Neuronal stem cell (in vitro differentiated cells): ENCODE measurements at regions not wholly inside any gene's neighbourhood (a gene's known extent, or its start where the extent isn't known, plus 50 kb on each side); places are given as distances from the start of the nearest gene placed in this dataset.

Experiments used
- DNase-seq: peaks from one replicate; pipeline ENCODE4 v3.0.0-alpha.2; 2013; ENCODE audit warnings: low spot score
- H2AFZ ChIP-seq: one replicate; pipeline ENCODE4 v1.6.1; 2013; ENCODE audit warnings: mild to moderate bottlenecking, low read length, inconsistent platforms
- H2AK5ac ChIP-seq: 2 replicates; pipeline ENCODE4 v1.6.1; 2013; ENCODE audit warnings: low read depth, mild to moderate bottlenecking, inconsistent platforms, low read length, moderate library complexity, mixed read lengths
- H2BK120ac ChIP-seq: 2 replicates; pipeline ENCODE4 v1.6.1; 2013; ENCODE audit warnings: low read depth, mild to moderate bottlenecking, inconsistent platforms, low read length, moderate library complexity, mixed read lengths
- H2BK12ac ChIP-seq: one replicate; pipeline ENCODE4 v1.6.1; 2013; ENCODE audit warnings: low read length, inconsistent platforms
- H2BK15ac ChIP-seq: 2 replicates; pipeline ENCODE4 v1.6.1; 2013; ENCODE audit warnings: mild to moderate bottlenecking, low read length, inconsistent platforms, mixed read lengths
- H2BK5ac ChIP-seq: one replicate; pipeline ENCODE4 v1.6.1; 2013; ENCODE audit warnings: inconsistent platforms, mild to moderate bottlenecking, low read length, moderate library complexity
- H3K14ac ChIP-seq: one replicate; pipeline ENCODE4 v1.6.1; 2013; ENCODE audit warnings: low read length, inconsistent platforms
- H3K18ac ChIP-seq: 2 replicates; pipeline ENCODE4 v1.6.1; 2013; ENCODE audit warnings: low read length, inconsistent platforms
- H3K23ac ChIP-seq: 2 replicates; pipeline ENCODE4 v1.6.1; 2013; ENCODE audit warnings: low read depth, mild to moderate bottlenecking, mixed read lengths, low read length, inconsistent platforms; ENCODE audit not compliant: poor library complexity
- H3K27ac ChIP-seq: replicated peaks from 3 replicates; pipeline ENCODE4 v1.5.1; 2013; ENCODE audit warnings: low read length, inconsistent platforms
- H3K27me3 ChIP-seq, 3 experiments: 2 replicates each; pipeline ENCODE4 v1.6.1; 2013; ENCODE audit warnings: low read length in 3 of 3, mild to moderate bottlenecking in 2 of 3, inconsistent platforms in 1 of 3, low read depth in 1 of 3, mixed read lengths in 1 of 3, moderate library complexity in 1 of 3; ENCODE audit not compliant: control insufficient read depth in 3 of 3, insufficient read depth in 3 of 3
- H3K36me3 ChIP-seq, 2 donors: replicated peaks in 1 of 2; 2 replicates each; pipeline ENCODE4 v1.6.1; 2013; ENCODE audit warnings: low read length in 2 of 2; ENCODE audit not compliant: control insufficient read depth in 2 of 2, insufficient read depth in 2 of 2
- H3K4ac ChIP-seq: 2 replicates; pipeline ENCODE4 v1.6.1; 2013; ENCODE audit warnings: inconsistent platforms, mild to moderate bottlenecking, low read length, moderate library complexity
- H3K4me1 ChIP-seq, 2 donors: 1 replicate in 1 of 2; 2 replicates in 1 of 2; pipeline ENCODE4 v1.6.1; 2013; ENCODE audit warnings: low read length in 2 of 2, low read depth in 1 of 2; ENCODE audit not compliant: control insufficient read depth in 2 of 2, insufficient read depth in 1 of 2
- H3K4me2 ChIP-seq: one replicate; pipeline ENCODE4 v1.6.1; 2013; ENCODE audit warnings: mild to moderate bottlenecking, low read length, inconsistent platforms; ENCODE audit not compliant: insufficient read depth, poor library complexity, severe bottlenecking
- H3K4me3 ChIP-seq, 2 donors: 2 replicates each; pipeline ENCODE4 v1.5.1; 2013; ENCODE audit warnings: low read length in 2 of 2, mild to moderate bottlenecking in 2 of 2, inconsistent platforms in 1 of 2, moderate library complexity in 1 of 2
- H3K79me1 ChIP-seq: one replicate; pipeline ENCODE4 v1.6.1; 2013; ENCODE audit warnings: low read depth, mild to moderate bottlenecking, inconsistent platforms, low read length, moderate library complexity
- H3K9ac ChIP-seq: one replicate; pipeline ENCODE4 v1.6.1; 2013; ENCODE audit warnings: mild to moderate bottlenecking, low read depth, low read length, inconsistent platforms; ENCODE audit not compliant: poor library complexity
- H3K9me3 ChIP-seq, 2 donors: replicated peaks in 1 of 2; 2 replicates each; pipeline versions ENCODE3 to v1.6.1; 2013; ENCODE audit warnings: low read length in 2 of 2, mild to moderate bottlenecking in 2 of 2, inconsistent platforms in 1 of 2, low read depth in 1 of 2, mixed read lengths in 1 of 2, moderate library complexity in 1 of 2; ENCODE audit not compliant: control insufficient read depth in 2 of 2, insufficient read depth in 1 of 2
- H4K8ac ChIP-seq: one replicate; pipeline ENCODE4 v1.6.1; 2013; ENCODE audit warnings: low read depth, mild to moderate bottlenecking, inconsistent platforms, low read length, moderate library complexity
- H4K91ac ChIP-seq: one replicate; pipeline ENCODE4 v1.6.1; 2013; ENCODE audit warnings: low read length, low read depth, mild to moderate bottlenecking, inconsistent platforms; ENCODE audit not compliant: poor library complexity
- WGBS, 2 donors: extraction: QIAGEN DNeasy Blood & Tissue Kit; methylation state at CpG; one replicate each; pipeline ENCODE4 v1.1.7; 2013; ENCODE audit warnings: missing lambda C conversion rate in 2 of 2, mixed read lengths in 1 of 2; ENCODE audit not compliant: insufficient read length in 2 of 2, insufficient replicate concordance in 1 of 2; ENCODE audit errors: extremely low coverage in 2 of 2; 5-methylcytosine and 5-hydroxymethylcytosine counted together

GRCh38 chr5:97377582-97377981, 194.5 kb upstream of the RIOK2 start:
- no peak overlapping the region for H2BK15ac ChIP-seq
- WGBS, 2 donors, result no CpG with 5 or more reads among the region's 1 CpG

DNA sequence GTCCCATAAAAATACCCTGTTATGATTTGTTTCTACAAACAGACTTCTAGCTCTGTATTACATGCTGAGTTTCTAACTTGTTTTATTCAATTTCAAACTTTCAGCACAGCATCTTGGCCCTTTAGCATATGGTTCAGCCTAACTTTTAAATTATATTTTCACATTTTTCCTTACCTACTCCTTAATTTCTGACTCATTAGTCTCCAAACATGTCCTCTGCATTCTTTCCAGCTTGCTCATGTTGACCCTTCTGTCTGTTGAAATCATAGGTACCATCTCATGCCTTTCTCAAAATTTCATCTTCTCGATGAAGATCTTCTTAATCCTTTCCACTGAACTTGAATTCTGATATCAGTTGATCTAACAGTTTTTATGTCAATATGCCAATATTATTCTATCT, 200.9 kb upstream of the RIOK2 start:
- Histone ChIP-seq H4K91ac (no peak overlapping the region), H3K4ac (no peak overlapping the region), H3K79me1 (no peaks in the 10 kb centered on the region), H3K4me3 (no peak overlapping the region), H2BK12ac (no peak overlapping the region), H3K18ac (no peak overlapping the region), H2BK120ac (no peak overlapping the region), H3K23ac (no peak overlapping the region), H2AFZ (no peak overlapping the region), H3K27me3 (no peaks in the 10 kb centered on the region), H2BK15ac (no peak overlapping the region), H3K36me3 (no peaks in the 10 kb centered on the region), H3K9ac (no peak overlapping the region), H3K9me3 (no peaks in the 10 kb centered on the region), H3K4me2 (no peak overlapping the region), H2AK5ac (no peak overlapping the region), H3K4me1 (no peaks in the 10 kb centered on the region), H4K8ac (no peak overlapping the region), H3K27ac (no peak overlapping the region), H3K14ac (no peak overlapping the region), H2BK5ac (no peak overlapping the region)
- no CpG with 5 or more reads among the region's 1 CpG for WGBS, 2 donors
- no peak for DNase-seq

More at GRCh38 chr5:97377582-97377981, 194.5 kb upstream of the RIOK2 start:
- no peak overlapping the region for H4K91ac ChIP-seq
- H3K27me3 ChIP-seq, result peaks cover 0 to 3% (median 0%) of the 10 kb centered on the region in 3 experiments
- H2BK120ac ChIP-seq, result no peak overlapping the region
- H3K27ac ChIP-seq, result no peak overlapping the region
- H4K8ac ChIP-seq, result no peak overlapping the region
- no peak overlapping the region for H2AK5ac ChIP-seq
- no peak overlapping the region for H3K4me2 ChIP-seq
- no peaks in the 10 kb centered on the region for H3K9me3 ChIP-seq
- H3K23ac ChIP-seq, result no peak overlapping the region
- no peak overlapping the region for H3K4ac ChIP-seq
- no peak overlapping the region for H3K4me3 ChIP-seq
- H3K36me3 ChIP-seq, result no peaks in the 10 kb centered on the region
- no peak overlapping the region for H3K14ac ChIP-seq
- H3K9ac ChIP-seq, result no peak overlapping the region
- no peak overlapping the region for H2BK12ac ChIP-seq
- H3K18ac ChIP-seq, result no peak overlapping the region
- no peak overlapping the region for H2AFZ ChIP-seq
- no peak overlapping the region for H2BK5ac ChIP-seq
- H3K4me1 ChIP-seq, result no peaks in the 10 kb centered on the region
- H3K79me1 ChIP-seq, result no peaks in the 10 kb centered on the region
- DNase-seq, result no peak

GRCh38 chr5:97388794-97389193, 205.7 kb upstream of the RIOK2 start:
- H4K8ac ChIP-seq, result no peak overlapping the region
- H3K36me3 ChIP-seq, result no peaks in the 10 kb centered on the region
- no peak overlapping the region for H2BK12ac ChIP-seq
- H3K4me3 ChIP-seq, result no peak overlapping the region
- no peak overlapping the region for H3K23ac ChIP-seq
- H2AFZ ChIP-seq, result no peak overlapping the region
- no peaks in the 10 kb centered on the region for H3K27me3 ChIP-seq
- no peaks in the 10 kb centered on the region for H3K4me1 ChIP-seq
- H3K79me1 ChIP-seq, result no peaks in the 10 kb centered on the region
- H2BK120ac ChIP-seq, result no peak overlapping the region
- H2BK5ac ChIP-seq, result no peak overlapping the region
- no peak overlapping the region for H2BK15ac ChIP-seq
- WGBS, 2 donors, result no CpG with 5 or more reads among the region's 2 CpGs
- no peak overlapping the region for H3K18ac ChIP-seq
- H3K27ac ChIP-seq, result no peak overlapping the region
- no peak for DNase-seq
- no peak overlapping the region for H3K4me2 ChIP-seq
- H3K9me3 ChIP-seq, result peaks cover 0 to 2% of the 10 kb centered on the region in 2 donors
- no peak overlapping the region for H3K14ac ChIP-seq
- H4K91ac ChIP-seq, result no peak overlapping the region
- no peak overlapping the region for H3K9ac ChIP-seq
- H3K4ac ChIP-seq, result no peak overlapping the region
- H2AK5ac ChIP-seq, result no peak overlapping the region

DNA sequence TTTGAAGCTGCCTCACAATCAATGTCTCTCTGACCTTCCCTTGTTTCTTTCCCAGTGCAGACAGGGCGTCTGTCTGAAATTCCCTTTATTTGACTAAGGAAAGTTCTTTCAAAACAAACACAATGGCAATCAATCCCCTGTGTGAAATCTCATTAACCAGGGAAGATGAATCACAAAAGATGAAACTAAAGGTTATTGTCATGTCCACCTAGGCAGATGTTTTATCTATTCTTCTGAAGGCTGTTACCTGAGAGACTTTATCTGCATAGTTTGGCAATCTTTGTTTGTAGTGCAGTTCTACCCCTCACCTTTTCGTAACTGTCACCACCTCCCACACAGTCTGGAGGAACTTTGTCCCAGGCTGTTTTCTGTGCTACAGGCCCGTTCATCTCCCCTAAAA, 217.5 kb upstream of the RIOK2 start:
- Histone ChIP-seq H3K4me1 (peaks cover 0 to 2% of the 10 kb centered on the region in 2 donors), H3K4ac (no peak overlapping the region), H3K14ac (no peak overlapping the region), H3K9me3 (peaks cover 0 to 2% of the 10 kb centered on the region in 2 donors), H3K9ac (no peak overlapping the region), H2BK12ac (no peak overlapping the region), H4K91ac (no peak overlapping the region), H2AK5ac (no peak overlapping the region), H3K4me3 (no peak overlapping the region), H3K23ac (no peak overlapping the region), H3K36me3 (no peaks in the 10 kb centered on the region), H2AFZ (no peak overlapping the region), H3K79me1 (no peaks in the 10 kb centered on the region), H2BK5ac (no peak overlapping the region), H3K4me2 (no peak overlapping the region), H3K27ac (no peak overlapping the region), H3K18ac (no peak overlapping the region), H2BK120ac (no peak overlapping the region), H4K8ac (no peak overlapping the region), H2BK15ac (no peak overlapping the region), H3K27me3 (no peaks in the 10 kb centered on the region)
- no CpG with 5 or more reads among the region's 3 CpGs for WGBS, 2 donors
- peak; percentile 36 for DNase-seq
